Right atrium auricular region (tissue), 2 donors: ENCODE measurements at regions not wholly inside any gene's neighbourhood (a gene's known extent, or its start where the extent isn't known, plus 50 kb on each side); places are given as distances from the start of the nearest gene placed in this dataset.

ENCODE experiments used
- DNase-seq: peaks from one replicate; pipeline ENCODE4 v3.0.0-alpha.2; 2019; ENCODE audit warnings: low spot score
- H3K27ac ChIP-seq, 2 donors: fragments of 200-600 bp; sonication (generic); 1 replicate in 1 of 2; 2 replicates in 1 of 2; pipeline ENCODE4 v1.5.1; 2016 to 2019
- H3K27me3 ChIP-seq, 2 donors: fragments of 200-600 bp; sonication (generic); one replicate each; pipeline versions ENCODE4 v1.5.1 to v1.6.0; 2017 to 2019
- H3K36me3 ChIP-seq: fragments of 200-600 bp; sonication (generic); one replicate; pipeline ENCODE4 v1.5.1; 2016
- H3K4me1 ChIP-seq, 2 donors: fragments of 200-600 bp; sonication (generic); one replicate each; pipeline versions ENCODE4 v1.5.1 to v1.6.0; 2017 to 2019
- H3K4me3 ChIP-seq, 2 donors: fragments of 200-600 bp; sonication (generic); 1 replicate in 1 of 2; 2 replicates in 1 of 2; pipeline ENCODE4 v1.5.1; 2017 to 2019; ENCODE audit warnings: mild to moderate bottlenecking in 1 of 2, moderate library complexity in 1 of 2
- H3K9me3 ChIP-seq, 2 donors: fragments of 200-600 bp; sonication (generic); one replicate each; pipeline ENCODE4 v1.5.1; 2019
- TF ChIP-seq, protein P1 (sequence below), 2 donors: fragments of 200-600 bp; sonication (generic); IDR thresholded peaks; one replicate each; pipeline ENCODE4 v1.5.1; 2019; ENCODE audit warnings: antibody characterized with exemption in 2 of 2

DNA sequence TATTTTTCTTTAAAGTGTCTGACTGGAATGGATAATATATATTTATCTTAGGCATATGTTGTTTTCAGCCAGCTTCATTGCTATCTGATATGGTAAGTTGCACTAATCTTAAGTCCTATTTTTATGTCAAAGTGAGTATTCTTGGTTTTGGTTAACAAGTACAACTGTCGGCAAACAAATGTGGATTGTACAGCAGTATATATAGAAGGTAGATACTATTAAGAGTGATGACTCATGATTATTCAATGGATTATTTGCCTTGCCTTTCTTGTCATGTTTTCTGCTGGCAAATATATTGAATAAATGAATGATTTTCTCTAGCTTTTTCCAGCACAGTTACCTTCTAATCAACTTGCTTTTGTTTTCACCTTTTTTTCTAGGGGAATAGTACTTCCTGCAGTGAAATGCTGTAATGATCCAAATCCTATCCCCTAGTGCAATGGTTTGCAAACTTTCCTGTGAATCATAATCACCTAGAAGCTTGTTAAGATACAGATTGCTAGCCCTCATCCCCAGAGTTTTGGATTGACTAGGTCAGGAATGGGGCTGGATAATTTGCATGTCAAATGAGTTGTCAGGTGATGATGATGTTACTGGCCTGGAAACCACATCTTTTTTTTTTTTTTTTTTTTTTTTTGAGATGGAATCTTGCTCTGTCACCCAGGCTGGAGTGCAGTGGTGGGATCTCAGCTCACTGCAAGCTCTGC, 60.8 kb upstream of the ARRDC3 start:
- H3K4me1 ChIP-seq = no peaks in the 10 kb centered on the region
- H3K36me3 ChIP-seq = no peaks in the 10 kb centered on the region
- no peaks in the 10 kb centered on the region for H3K9me3 ChIP-seq
- no peak for DNase-seq
- TF ChIP-seq, protein P1, sequence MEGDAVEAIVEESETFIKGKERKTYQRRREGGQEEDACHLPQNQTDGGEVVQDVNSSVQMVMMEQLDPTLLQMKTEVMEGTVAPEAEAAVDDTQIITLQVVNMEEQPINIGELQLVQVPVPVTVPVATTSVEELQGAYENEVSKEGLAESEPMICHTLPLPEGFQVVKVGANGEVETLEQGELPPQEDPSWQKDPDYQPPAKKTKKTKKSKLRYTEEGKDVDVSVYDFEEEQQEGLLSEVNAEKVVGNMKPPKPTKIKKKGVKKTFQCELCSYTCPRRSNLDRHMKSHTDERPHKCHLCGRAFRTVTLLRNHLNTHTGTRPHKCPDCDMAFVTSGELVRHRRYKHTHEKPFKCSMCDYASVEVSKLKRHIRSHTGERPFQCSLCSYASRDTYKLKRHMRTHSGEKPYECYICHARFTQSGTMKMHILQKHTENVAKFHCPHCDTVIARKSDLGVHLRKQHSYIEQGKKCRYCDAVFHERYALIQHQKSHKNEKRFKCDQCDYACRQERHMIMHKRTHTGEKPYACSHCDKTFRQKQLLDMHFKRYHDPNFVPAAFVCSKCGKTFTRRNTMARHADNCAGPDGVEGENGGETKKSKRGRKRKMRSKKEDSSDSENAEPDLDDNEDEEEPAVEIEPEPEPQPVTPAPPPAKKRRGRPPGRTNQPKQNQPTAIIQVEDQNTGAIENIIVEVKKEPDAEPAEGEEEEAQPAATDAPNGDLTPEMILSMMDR (IDR thresholded peaks at IDR 0.05) = no peak
- no peak overlapping the region for H3K27ac ChIP-seq
- H3K27me3 ChIP-seq = no peaks in the 10 kb centered on the region
- no peak overlapping the region for H3K4me3 ChIP-seq

DNA sequence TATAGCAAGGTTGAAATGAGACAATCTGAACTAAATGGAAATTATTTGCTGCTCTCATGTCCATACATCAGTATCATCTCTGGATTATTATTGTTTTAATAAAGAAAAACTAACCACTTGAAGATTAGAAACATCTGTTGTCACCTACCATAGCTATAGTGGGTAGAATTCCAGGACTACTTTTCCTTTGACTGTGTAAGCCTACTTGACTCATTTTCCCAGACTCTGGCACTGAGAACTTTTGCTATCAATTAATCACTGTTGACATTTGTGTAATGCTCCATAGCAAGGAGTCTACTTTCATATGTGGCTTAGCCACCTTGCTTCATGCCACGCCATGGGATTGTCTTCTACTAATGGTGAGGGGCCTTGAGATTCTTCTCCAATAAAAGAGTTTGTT, 59.9 kb upstream of the ARRDC3 start:
- Histone ChIP-seq H3K9me3 (no peaks in the 10 kb centered on the region), H3K27ac (no peak overlapping the region), H3K36me3 (no peaks in the 10 kb centered on the region), H3K4me1 (no peaks in the 10 kb centered on the region), H3K4me3 (no peak overlapping the region), H3K27me3 (no peaks in the 10 kb centered on the region)
- TF ChIP-seq, protein P1 (IDR thresholded peaks at IDR 0.05) = no peak
- no peak for DNase-seq

DNA sequence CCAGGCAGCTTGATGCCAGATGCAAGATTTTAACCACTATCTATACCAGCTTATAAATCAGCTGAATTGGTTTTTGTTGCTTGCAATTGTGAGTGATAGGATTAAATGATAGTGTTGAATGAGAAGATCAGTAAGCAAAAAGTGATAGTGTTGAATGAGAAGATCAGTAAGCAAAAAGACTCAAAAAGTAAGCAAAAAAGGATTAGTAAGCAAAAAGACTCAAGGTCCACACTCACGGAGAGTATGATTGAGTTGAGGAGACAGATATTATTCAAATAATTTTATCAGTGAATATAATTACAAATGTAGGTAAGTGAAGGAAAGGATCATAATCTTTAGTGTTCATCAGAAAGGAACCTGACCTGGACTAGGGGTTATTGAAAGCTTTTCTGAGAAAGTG, 58.0 kb upstream of the ARRDC3 start:
- no peaks in the 10 kb centered on the region for H3K27me3 ChIP-seq
- no peaks in the 10 kb centered on the region for H3K9me3 ChIP-seq
- TF ChIP-seq, protein P1 (IDR thresholded peaks at IDR 0.05) = no peak

DNA sequence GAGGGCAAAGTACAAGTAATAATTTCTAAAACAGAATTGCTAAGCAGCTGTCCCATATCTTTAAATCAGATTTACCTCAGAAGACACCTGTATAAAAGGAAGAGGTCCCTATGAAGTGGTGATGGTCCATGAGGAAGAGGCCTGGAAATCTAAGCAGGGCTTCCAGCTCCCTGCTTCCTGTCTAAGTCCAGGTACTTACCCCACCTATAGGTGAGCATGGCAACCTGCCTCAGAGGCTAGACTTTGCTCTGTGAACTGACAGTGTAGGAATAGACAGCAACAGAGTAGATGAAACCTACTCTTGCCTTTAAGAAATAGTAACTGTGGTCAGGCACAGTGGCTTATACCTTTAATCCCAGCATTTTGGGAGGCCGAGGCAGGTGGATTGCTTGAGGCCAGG, 55.8 kb upstream of the ARRDC3 start:
- Histone ChIP-seq H3K4me1 (no peaks in the 10 kb centered on the region), H3K27ac (no peak overlapping the region), H3K4me3 (no peak overlapping the region), H3K27me3 (no peaks in the 10 kb centered on the region), H3K9me3 (no peaks in the 10 kb centered on the region), H3K36me3 (no peaks in the 10 kb centered on the region)
- DNase-seq = no peak
- TF ChIP-seq, protein P1 (IDR thresholded peaks at IDR 0.05) = no peak

More for the DNA sequence above, 58.0 kb upstream of the ARRDC3 start:
- DNase-seq = no peak
- H3K36me3 ChIP-seq = no peaks in the 10 kb centered on the region
- no peaks in the 10 kb centered on the region for H3K4me1 ChIP-seq
- H3K27ac ChIP-seq = no peak overlapping the region
- H3K4me3 ChIP-seq = no peak overlapping the region

DNA sequence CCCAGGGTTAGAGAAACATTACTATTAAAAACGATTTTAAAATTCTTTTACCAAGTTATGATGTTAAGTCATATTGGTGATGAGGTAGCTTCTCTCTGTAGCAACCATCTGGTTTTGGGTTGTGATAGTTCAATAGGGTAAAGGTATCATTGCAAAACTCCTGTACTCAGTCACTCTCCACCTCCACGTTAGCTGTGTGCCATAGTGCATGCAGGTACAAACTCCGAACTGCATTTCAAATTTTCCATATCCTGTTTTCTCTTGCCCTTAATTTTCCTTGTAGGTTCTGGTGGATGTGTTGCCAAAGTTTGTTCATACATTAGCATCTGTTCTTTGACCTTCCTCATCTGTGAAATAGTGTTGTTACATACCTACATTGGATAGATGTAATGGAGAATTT, 53.1 kb upstream of the ARRDC3 start:
- TF ChIP-seq, protein P1 (IDR thresholded peaks at IDR 0.05) = no peak
- Histone ChIP-seq H3K4me1 (no peaks in the 10 kb centered on the region), H3K27me3 (no peaks in the 10 kb centered on the region), H3K27ac (no peak overlapping the region), H3K9me3 (no peaks in the 10 kb centered on the region), H3K4me3 (no peak overlapping the region), H3K36me3 (no peaks in the 10 kb centered on the region)
- DNase-seq = no peak

DNA sequence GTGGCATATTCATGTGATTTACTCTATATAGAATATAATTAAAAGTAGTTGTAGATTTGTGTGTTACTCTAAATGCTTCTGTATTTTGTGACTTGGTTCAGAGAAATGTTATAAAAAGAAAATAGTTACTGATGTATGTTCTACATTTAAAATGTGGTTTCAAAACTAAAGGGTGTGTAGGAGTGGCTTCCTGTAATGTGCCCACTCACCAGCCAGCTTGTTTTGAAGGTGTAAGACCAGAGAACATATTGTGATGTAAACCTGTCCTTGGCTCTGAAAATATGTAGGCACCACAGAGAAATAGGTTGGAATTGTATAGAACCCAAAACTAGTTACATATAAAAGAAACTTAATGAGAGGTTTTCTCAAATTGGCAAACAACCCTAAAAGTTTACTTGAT, 51.2 kb upstream of the ARRDC3 start:
- Histone ChIP-seq H3K9me3 (peaks cover 0 to 2% of the 10 kb centered on the region in 2 donors), H3K4me3 (no peak overlapping the region), H3K27ac (no peak overlapping the region), H3K36me3 (no peaks in the 10 kb centered on the region), H3K4me1 (no peaks in the 10 kb centered on the region), H3K27me3 (no peaks in the 10 kb centered on the region)
- TF ChIP-seq, protein P1 (IDR thresholded peaks at IDR 0.05) = no peak
- DNase-seq = no peak
